Smooth muscle cell (in vitro differentiated cells): ENCODE measurements at regions not wholly inside any gene's neighbourhood (a gene's known extent, or its start where the extent isn't known, plus 50 kb on each side); places are given as distances from the start of the nearest gene placed in this dataset.

Experiments
- DNase-seq: peaks from one replicate; lab custom pipeline; 2025; ENCODE audit not compliant: unreplicated experiment; lab: John Stamatoyannopoulos, UW
- H2AFZ ChIP-seq: fragments of 200-600 bp; sonication (generic); 2 replicates; pipeline ENCODE4 v1.6.0; 2016; ENCODE audit warnings: antibody characterized with exemption, low read depth, mild to moderate bottlenecking
- H3F3A ChIP-seq: fragments of 200-600 bp; sonication (generic); 2 replicates; pipeline ENCODE4 v1.6.0; 2017; ENCODE audit warnings: antibody characterized with exemption, low read depth
- H3K27ac ChIP-seq: fragments of 200-600 bp; sonication (generic); 2 replicates; pipeline ENCODE4 v1.5.1; 2016; ENCODE audit warnings: low read depth, mild to moderate bottlenecking
- H3K27me3 ChIP-seq: fragments of 200-600 bp; sonication (generic); 2 replicates; pipeline ENCODE4 v1.6.1; 2016; ENCODE audit warnings: low read depth, mild to moderate bottlenecking
- H3K36me3 ChIP-seq: fragments of 200-600 bp; sonication (generic); 2 replicates; pipeline ENCODE4 v1.5.1; 2016; ENCODE audit warnings: low read depth
- H3K4me1 ChIP-seq: fragments of 200-600 bp; sonication (generic); 2 replicates; pipeline ENCODE4 v1.5.1; 2016; ENCODE audit warnings: low read depth
- H3K4me2 ChIP-seq: fragments of 200-600 bp; sonication (generic); 2 replicates; pipeline ENCODE4 v1.6.0; 2016; ENCODE audit warnings: mild to moderate bottlenecking
- H3K4me3 ChIP-seq: fragments of 200-600 bp; sonication (generic); 2 replicates; pipeline ENCODE4 v1.5.1; 2016; ENCODE audit warnings: mild to moderate bottlenecking
- H3K79me2 ChIP-seq: fragments of 200-600 bp; sonication (generic); 2 replicates; pipeline ENCODE4 v1.6.0; 2016; ENCODE audit warnings: low read depth, mild to moderate bottlenecking
- H3K9ac ChIP-seq: fragments of 200-600 bp; sonication (generic); 2 replicates; pipeline ENCODE4 v1.6.0; 2016; ENCODE audit warnings: low read depth
- H3K9me3 ChIP-seq: fragments of 200-600 bp; sonication (generic); replicated peaks from 2 replicates; pipeline ENCODE4 v1.5.1; 2016; ENCODE audit warnings: low read depth
- H4K20me1 ChIP-seq: fragments of 200-600 bp; sonication (generic); 2 replicates; pipeline ENCODE4 v1.6.0; 2016; ENCODE audit warnings: low read depth
- WGBS: methylation state at CpG from one replicate; pipeline ENCODE4 v1.1.7; 2016; ENCODE audit warnings: low lambda C conversion rate; 5-methylcytosine and 5-hydroxymethylcytosine counted together
- TF ChIP-seq, protein P1 (sequence below): fragments of 200-600 bp; sonication (generic); IDR thresholded peaks from 2 replicates; pipeline ENCODE4 v1.5.1; 2017; ENCODE audit warnings: borderline replicate concordance, mild to moderate bottlenecking, antibody characterized with exemption; ENCODE audit not compliant: insufficient read depth, poor library complexity, severe bottlenecking

GRCh38 chr2:18066066-18066465, 187.6 kb downstream of the KCNS3 start:
- Histone ChIP-seq H3K9ac (no peak overlapping the region), H3K27me3 (peaks cover 36% of the 10 kb centered on the region), H3K9me3 (no peaks in the 10 kb centered on the region), H3K4me3 (no peak overlapping the region), H3K36me3 (no peaks in the 10 kb centered on the region), H3K4me1 (peaks cover 19% of the 10 kb centered on the region), H2AFZ (no peak overlapping the region), H3F3A (peaks cover 3% of the 10 kb centered on the region), H4K20me1 (no peaks in the 10 kb centered on the region), H3K27ac (no peak overlapping the region), H3K4me2 (peak overlapping the region; percentile 30), H3K79me2 (no peaks in the 10 kb centered on the region)
- no peak for DNase-seq
- WGBS = 60% methylated on average over 5 of the region's 5 CpGs
- TF ChIP-seq, protein P1, sequence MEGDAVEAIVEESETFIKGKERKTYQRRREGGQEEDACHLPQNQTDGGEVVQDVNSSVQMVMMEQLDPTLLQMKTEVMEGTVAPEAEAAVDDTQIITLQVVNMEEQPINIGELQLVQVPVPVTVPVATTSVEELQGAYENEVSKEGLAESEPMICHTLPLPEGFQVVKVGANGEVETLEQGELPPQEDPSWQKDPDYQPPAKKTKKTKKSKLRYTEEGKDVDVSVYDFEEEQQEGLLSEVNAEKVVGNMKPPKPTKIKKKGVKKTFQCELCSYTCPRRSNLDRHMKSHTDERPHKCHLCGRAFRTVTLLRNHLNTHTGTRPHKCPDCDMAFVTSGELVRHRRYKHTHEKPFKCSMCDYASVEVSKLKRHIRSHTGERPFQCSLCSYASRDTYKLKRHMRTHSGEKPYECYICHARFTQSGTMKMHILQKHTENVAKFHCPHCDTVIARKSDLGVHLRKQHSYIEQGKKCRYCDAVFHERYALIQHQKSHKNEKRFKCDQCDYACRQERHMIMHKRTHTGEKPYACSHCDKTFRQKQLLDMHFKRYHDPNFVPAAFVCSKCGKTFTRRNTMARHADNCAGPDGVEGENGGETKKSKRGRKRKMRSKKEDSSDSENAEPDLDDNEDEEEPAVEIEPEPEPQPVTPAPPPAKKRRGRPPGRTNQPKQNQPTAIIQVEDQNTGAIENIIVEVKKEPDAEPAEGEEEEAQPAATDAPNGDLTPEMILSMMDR = no peak

DNA sequence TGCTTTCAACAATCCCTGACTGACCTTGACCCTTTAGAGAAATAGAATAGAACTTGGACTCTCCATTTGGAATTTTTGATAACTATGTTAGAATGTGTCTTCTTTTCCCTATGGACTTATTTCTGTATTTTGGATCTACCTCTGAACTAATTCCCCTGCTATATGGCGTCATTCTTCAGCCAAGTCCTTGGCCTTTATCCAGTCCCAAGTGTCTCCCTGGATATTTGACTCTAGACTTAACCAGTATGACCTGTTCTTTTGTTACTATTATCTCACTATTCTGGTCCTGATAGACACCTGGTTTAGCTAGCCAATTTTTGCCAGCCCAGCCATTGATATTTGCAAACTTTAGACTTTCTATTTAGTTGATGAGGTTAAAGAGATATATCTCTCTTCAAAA, 186.8 kb downstream of the KCNS3 start:
- Histone ChIP-seq H3K4me1 (peaks cover 19% of the 10 kb centered on the region), H3K9me3 (no peaks in the 10 kb centered on the region), H3K36me3 (no peaks in the 10 kb centered on the region), H2AFZ (no peak overlapping the region), H3K27me3 (peaks cover 37% of the 10 kb centered on the region), H3F3A (peaks cover 3% of the 10 kb centered on the region), H3K4me2 (peak overlapping the region; percentile 52), H3K79me2 (no peaks in the 10 kb centered on the region), H4K20me1 (no peaks in the 10 kb centered on the region), H3K9ac (no peak overlapping the region), H3K27ac (peak overlapping the region; percentile 33), H3K4me3 (no peak overlapping the region)
- DNase-seq = no peak
- TF ChIP-seq, protein P1 = no peak
- 86% methylated on average over 1 of the region's 1 CpG for WGBS

- Histone ChIP-seq H3K27ac (peak overlapping the region; percentile 33), H3K4me1 (peaks cover 19% of the 10 kb centered on the region), H3K9ac (no peak overlapping the region), H2AFZ (no peak overlapping the region), H3F3A (peaks cover 3% of the 10 kb centered on the region), H3K27me3 (peaks cover 39% of the 10 kb centered on the region), H3K9me3 (no peaks in the 10 kb centered on the region), H3K4me3 (no peak overlapping the region), H3K4me2 (peak overlapping the region; percentile 52), H3K79me2 (no peaks in the 10 kb centered on the region), H3K36me3 (no peaks in the 10 kb centered on the region), H4K20me1 (no peaks in the 10 kb centered on the region)
- DNase-seq = no peak
- WGBS = 14% methylated on average over 4 of the region's 4 CpGs
- TF ChIP-seq, protein P1 = no peak
Observed at GRCh38 chr2:18063826-18064470, 185.5 kb downstream of the KCNS3 start.

GRCh38 chr2:18062892-18063291, 184.4 kb downstream of the KCNS3 start:
- Histone ChIP-seq H3K9me3 (no peaks in the 10 kb centered on the region), H3K79me2 (no peaks in the 10 kb centered on the region), H3K4me2 (peak overlapping the region; percentile 29), H3K36me3 (no peaks in the 10 kb centered on the region), H3K4me3 (no peak overlapping the region), H3F3A (peaks cover 3% of the 10 kb centered on the region), H2AFZ (no peak overlapping the region), H3K27me3 (peaks cover 40% of the 10 kb centered on the region), H3K9ac (no peak overlapping the region), H4K20me1 (no peaks in the 10 kb centered on the region), H3K4me1 (peaks cover 19% of the 10 kb centered on the region), H3K27ac (no peak overlapping the region)
- no peak for DNase-seq
- WGBS = 55% methylated on average over 5 of the region's 5 CpGs
- TF ChIP-seq, protein P1 = no peak
